HG02610 (cell line): ENCODE measurements at regions not wholly inside any gene's neighbourhood (a gene's known extent, or its start where the extent isn't known, plus 50 kb on each side); places are given as distances from the start of the nearest gene placed in this dataset.

Experiments used
- ATAC-seq: cut with Tn5 transposase; IDR thresholded peaks from one replicate; pipeline ENCODE4 v1.9.1; 2021; ENCODE audit warnings: mild to moderate bottlenecking, moderate library complexity; ENCODE audit not compliant: unreplicated experiment

- ATAC-seq: no peak
Observed at GRCh38 chr2:215609089-215610032, 173.5 kb upstream of the FN1 start.

GRCh38 chr2:215607766-215608165 is 171.9 kb upstream of the FN1 start:
- ATAC-seq: no peak

- ATAC-seq: no peak
Observed at GRCh38 chr2:215606219-215606618, 170.4 kb upstream of the FN1 start.

- ATAC-seq: no peak
Observed at GRCh38 chr2:215605214-215605613, 169.3 kb upstream of the FN1 start.

GRCh38 chr2:215604606-215605005 is 168.7 kb upstream of the FN1 start:
- ATAC-seq: no peak

GRCh38 chr2:215603440-215603839 is 167.6 kb upstream of the FN1 start:
- no peak for ATAC-seq

GRCh38 chr2:215602997-215603396 is 167.1 kb upstream of the FN1 start:
- ATAC-seq: no peak

GRCh38 chr2:215601990-215602721 is 166.3 kb upstream of the FN1 start:
- ATAC-seq: no peak

- ATAC-seq: no peak
Observed at GRCh38 chr2:215601526-215601925, 165.7 kb upstream of the FN1 start.

GRCh38 chr2:215598376-215598975 is 162.6 kb upstream of the FN1 start:
- no peak for ATAC-seq

GRCh38 chr2:215597577-215597976 is 161.7 kb upstream of the FN1 start:
- ATAC-seq: no peak

GRCh38 chr2:215594766-215595165 is 158.9 kb upstream of the FN1 start:
- ATAC-seq: no peak

- ATAC-seq: no peak
Observed at GRCh38 chr2:215590010-215590745, 154.3 kb upstream of the FN1 start.

GRCh38 chr2:215583881-215584280 is 148.0 kb upstream of the FN1 start:
- no peak for ATAC-seq

GRCh38 chr2:215579809-215580208 is 143.9 kb upstream of the FN1 start:
- no peak for ATAC-seq

GRCh38 chr2:215577356-215577755 is 141.5 kb upstream of the FN1 start:
- ATAC-seq: no peak

- no peak for ATAC-seq
Observed at GRCh38 chr2:215576572-215576971, 140.7 kb upstream of the FN1 start.

GRCh38 chr2:215573496-215573895 is 137.6 kb upstream of the FN1 start:
- no peak for ATAC-seq

- no peak for ATAC-seq
Observed at GRCh38 chr2:215572341-215572848, 136.5 kb upstream of the FN1 start.

GRCh38 chr2:215571689-215572088 is 135.8 kb upstream of the FN1 start:
- no peak for ATAC-seq

- ATAC-seq: peak; percentile 42
Observed at GRCh38 chr2:215567504-215567903, 131.6 kb upstream of the FN1 start.
